Mucosa of stomach (tissue), 1 donor: ENCODE measurements at regions not wholly inside any gene's neighbourhood (a gene's known extent, or its start where the extent isn't known, plus 50 kb on each side); places are given as distances from the start of the nearest gene placed in this dataset.
"Not testable (repeated sequence)": the region's sequence is repeated elsewhere in the genome, so short reads cannot be mapped to it uniquely, and the experiment has no call there.

Source experiments
- H3K27me3 ChIP-seq: one replicate; pipeline ENCODE4 v1.7.0; 2013; ENCODE audit warnings: mild to moderate bottlenecking, low read length; ENCODE audit not compliant: control insufficient read depth, insufficient read depth
- H3K36me3 ChIP-seq: one replicate; pipeline ENCODE4 v1.7.0; 2013; ENCODE audit warnings: low read length; ENCODE audit not compliant: control insufficient read depth, insufficient read depth
- H3K4me1 ChIP-seq: one replicate; pipeline ENCODE4 v1.7.0; 2013; ENCODE audit warnings: mild to moderate bottlenecking, low read length; ENCODE audit not compliant: control insufficient read depth, insufficient read depth
- H3K4me3 ChIP-seq: one replicate; pipeline ENCODE4 v1.7.0; 2013; ENCODE audit warnings: low read length
- H3K9ac ChIP-seq: one replicate; pipeline ENCODE4 v1.7.0; 2013; ENCODE audit warnings: mild to moderate bottlenecking, low read length, moderate library complexity
- H3K9me3 ChIP-seq: one replicate; pipeline ENCODE4 v1.7.0; 2013; ENCODE audit warnings: mild to moderate bottlenecking, low read length, moderate library complexity; ENCODE audit not compliant: control insufficient read depth
- donor health status: Pancreatic carcinoma.

- no peak overlapping the region for H3K4me3 ChIP-seq
- no peaks in the 10 kb centered on the region for H3K36me3 ChIP-seq
- H3K4me1 ChIP-seq = no peaks in the 10 kb centered on the region
- H3K27me3 ChIP-seq = no peaks in the 10 kb centered on the region
- H3K9ac ChIP-seq = no peak overlapping the region
- peaks cover 7% of the 10 kb centered on the region for H3K9me3 ChIP-seq
These were observed 600.4 kb downstream of the C12orf50 start for GRCh38 chr12:87428701-87429277.

GRCh38 chr12:87427770-87428169 is 601.4 kb downstream of the C12orf50 start:
- H3K27me3 ChIP-seq = no peaks in the 10 kb centered on the region
- H3K9ac ChIP-seq = no peak overlapping the region
- H3K4me3 ChIP-seq = no peak overlapping the region
- no peaks in the 10 kb centered on the region for H3K36me3 ChIP-seq
- no peaks in the 10 kb centered on the region for H3K4me1 ChIP-seq
- H3K9me3 ChIP-seq = peaks cover 7% of the 10 kb centered on the region

GRCh38 chr12:87425942-87426554 is 603.2 kb downstream of the C12orf50 start:
- H3K27me3 ChIP-seq = no peaks in the 10 kb centered on the region
- H3K36me3 ChIP-seq = no peaks in the 10 kb centered on the region
- H3K9me3 ChIP-seq = peaks cover 7% of the 10 kb centered on the region
- no peaks in the 10 kb centered on the region for H3K4me1 ChIP-seq
- H3K4me3 ChIP-seq = no peak overlapping the region
- no peak overlapping the region for H3K9ac ChIP-seq

GRCh38 chr12:87421233-87421632 is 608.0 kb downstream of the C12orf50 start:
- H3K36me3 ChIP-seq, H3K9me3 ChIP-seq, H3K4me1 ChIP-seq, H3K9ac ChIP-seq, H3K4me3 ChIP-seq, H3K27me3 ChIP-seq: not testable (repeated sequence)

DNA sequence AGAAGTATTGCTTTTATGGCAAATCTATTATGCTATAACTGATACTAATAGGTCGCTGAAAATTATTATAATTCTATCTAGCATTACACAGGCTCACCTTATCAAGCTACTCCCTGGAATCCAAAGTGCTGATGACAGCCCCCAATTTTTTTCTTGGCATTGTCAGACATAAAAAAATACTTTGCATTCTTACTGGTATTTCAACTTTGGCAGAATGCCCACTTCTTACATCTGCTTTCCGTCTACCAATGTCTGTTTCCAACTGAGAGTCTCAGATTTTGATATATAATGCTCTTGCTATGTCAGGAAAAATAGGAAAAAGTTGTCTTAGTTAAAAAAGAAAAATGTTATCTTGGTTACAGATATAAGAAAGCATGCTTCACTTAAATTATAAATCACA is 615.4 kb downstream of the C12orf50 start:
- Histone ChIP-seq H3K9ac (no peak overlapping the region), H3K27me3 (no peaks in the 10 kb centered on the region), H3K4me3 (no peak overlapping the region), H3K4me1 (no peaks in the 10 kb centered on the region), H3K36me3 (no peaks in the 10 kb centered on the region), H3K9me3 (no peaks in the 10 kb centered on the region)

GRCh38 chr12:87406926-87407325 is 622.3 kb downstream of the C12orf50 start:
- Histone ChIP-seq H3K9me3 (no peaks in the 10 kb centered on the region), H3K27me3 (no peaks in the 10 kb centered on the region), H3K9ac (no peak overlapping the region), H3K4me3 (no peak overlapping the region), H3K4me1 (no peaks in the 10 kb centered on the region), H3K36me3 (no peaks in the 10 kb centered on the region)

DNA sequence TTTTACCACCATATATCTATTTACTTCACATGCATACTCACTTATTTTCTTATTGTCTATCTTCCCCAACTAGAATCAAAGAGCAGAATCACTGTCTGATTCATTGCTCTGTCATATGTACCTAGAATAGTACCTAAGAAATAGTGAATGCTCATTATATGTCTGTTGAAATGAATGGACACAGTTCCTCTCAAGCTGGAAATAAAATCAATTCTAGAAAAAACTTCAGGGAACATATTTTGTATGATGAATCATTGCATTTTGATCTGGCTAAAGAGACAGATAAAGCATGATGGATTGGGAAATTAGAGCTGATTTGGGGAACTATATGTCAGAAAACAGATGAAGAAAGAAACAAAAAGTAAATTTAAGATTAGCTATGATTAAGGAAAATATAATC is 623.3 kb downstream of the C12orf50 start:
- H3K4me3 ChIP-seq = no peak overlapping the region
- H3K36me3 ChIP-seq = no peaks in the 10 kb centered on the region
- no peak overlapping the region for H3K9ac ChIP-seq
- H3K4me1 ChIP-seq = no peaks in the 10 kb centered on the region
- no peaks in the 10 kb centered on the region for H3K27me3 ChIP-seq
- H3K9me3 ChIP-seq = no peaks in the 10 kb centered on the region

DNA sequence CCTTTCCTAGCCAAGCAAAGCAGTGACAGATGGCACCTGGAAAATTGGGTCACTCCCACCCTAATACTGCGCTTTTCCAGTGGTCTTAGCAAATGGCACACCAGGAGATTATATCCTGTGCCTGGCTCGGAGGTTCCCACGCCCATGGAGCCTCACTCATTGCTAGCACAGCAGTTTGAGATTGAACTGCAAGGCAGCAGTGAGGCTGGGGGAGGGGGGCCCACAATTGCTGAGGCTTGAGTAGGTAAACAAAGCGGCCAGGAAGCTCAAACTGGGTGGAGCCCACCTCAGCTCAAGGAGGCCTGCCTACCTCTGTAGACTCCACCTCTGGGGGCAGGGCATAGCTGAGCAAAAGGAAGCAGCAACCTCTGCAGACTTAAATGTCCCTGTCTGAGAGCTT is 635.0 kb downstream of the C12orf50 start:
- not testable (repeated sequence) for H3K4me3 ChIP-seq, H3K4me1 ChIP-seq, H3K9ac ChIP-seq, H3K9me3 ChIP-seq, H3K27me3 ChIP-seq, H3K36me3 ChIP-seq

- no peak overlapping the region for H3K9ac ChIP-seq
- H3K9me3 ChIP-seq = no peaks in the 10 kb centered on the region
These were observed 640.8 kb downstream of the C12orf50 start for GRCh38 chr12:87388376-87388775.

DNA sequence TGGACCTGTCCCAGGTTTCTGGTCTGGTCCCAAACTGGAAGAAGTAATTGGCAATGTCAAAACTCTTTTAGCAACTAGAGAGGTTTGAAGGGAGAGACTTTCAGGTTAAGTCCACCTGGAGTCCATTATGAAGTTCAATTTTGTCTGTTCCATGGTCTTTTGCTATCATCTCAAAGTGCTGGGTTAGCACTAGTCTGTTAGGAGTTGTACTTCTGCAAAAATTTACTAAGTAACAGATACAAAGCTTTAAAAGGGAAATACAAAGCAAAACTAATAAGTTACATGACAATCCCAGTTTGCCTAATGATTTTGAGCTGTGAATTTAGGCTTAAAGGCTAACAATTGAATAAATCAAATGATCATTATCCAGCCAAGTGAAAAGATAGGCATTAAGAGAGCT is 643.9 kb downstream of the C12orf50 start:
- Histone ChIP-seq H3K9ac (no peak overlapping the region), H3K4me3 (no peak overlapping the region), H3K4me1 (peaks cover 4% of the 10 kb centered on the region), H3K36me3 (no peaks in the 10 kb centered on the region), H3K27me3 (no peaks in the 10 kb centered on the region), H3K9me3 (no peaks in the 10 kb centered on the region)

More at GRCh38 chr12:87388376-87388775, 640.8 kb downstream of the C12orf50 start:
- no peaks in the 10 kb centered on the region for H3K36me3 ChIP-seq
- H3K4me1 ChIP-seq = peaks cover 4% of the 10 kb centered on the region
- H3K27me3 ChIP-seq = no peaks in the 10 kb centered on the region
- no peak overlapping the region for H3K4me3 ChIP-seq

GRCh38 chr12:87384226-87384625 is 645.0 kb downstream of the C12orf50 start:
- H3K9me3 ChIP-seq = no peaks in the 10 kb centered on the region
- no peaks in the 10 kb centered on the region for H3K36me3 ChIP-seq
- peaks cover 4% of the 10 kb centered on the region for H3K4me1 ChIP-seq
- no peak overlapping the region for H3K4me3 ChIP-seq
- H3K9ac ChIP-seq = no peak overlapping the region
- H3K27me3 ChIP-seq = no peaks in the 10 kb centered on the region

DNA sequence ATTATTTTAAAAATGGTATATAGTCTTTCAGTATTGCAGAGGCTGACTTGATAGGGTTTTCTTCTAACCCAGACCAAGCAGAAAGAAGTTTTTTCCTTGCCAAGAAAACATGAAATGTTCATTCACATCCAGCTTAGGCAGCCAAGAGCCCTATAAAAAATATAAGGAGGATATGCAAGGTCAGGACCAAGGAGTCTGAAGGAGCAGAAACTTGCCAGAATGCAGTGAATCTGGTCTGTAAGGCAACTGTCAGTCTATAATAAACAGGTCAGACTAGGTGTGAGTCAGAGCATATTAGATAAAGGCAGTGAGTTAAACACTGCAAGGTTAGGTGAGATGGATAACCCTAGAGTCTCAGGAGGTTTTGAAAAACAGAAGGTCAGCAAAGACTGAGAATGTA is 645.5 kb downstream of the C12orf50 start:
- no peaks in the 10 kb centered on the region for H3K9me3 ChIP-seq
- peaks cover 4% of the 10 kb centered on the region for H3K4me1 ChIP-seq
- no peak overlapping the region for H3K9ac ChIP-seq
- H3K36me3 ChIP-seq = no peaks in the 10 kb centered on the region
- H3K4me3 ChIP-seq = no peak overlapping the region
- no peaks in the 10 kb centered on the region for H3K27me3 ChIP-seq
